Lower leg skin (tissue), 3 donors: ENCODE measurements at regions not wholly inside any gene's neighbourhood (a gene's known extent, or its start where the extent isn't known, plus 50 kb on each side); places are given as distances from the start of the nearest gene placed in this dataset.

Source experiments
- POLR2A ChIP-seq, 2 donors: fragments of 450-650 bp; IDR thresholded peaks; one replicate each; pipeline ENCODE4 v1.6.1; 2016 to 2017; ENCODE audit warnings: antibody characterized with exemption in 2 of 2, mild to moderate bottlenecking in 1 of 2, moderate library complexity in 1 of 2
- TF ChIP-seq, protein P1 (sequence below), 3 donors: fragments of 450-650 bp; IDR thresholded peaks; one replicate each; pipeline ENCODE4 v1.5.1; 2016; ENCODE audit warnings: antibody characterized with exemption in 3 of 3, mild to moderate bottlenecking in 3 of 3, moderate library complexity in 2 of 3

DNA sequence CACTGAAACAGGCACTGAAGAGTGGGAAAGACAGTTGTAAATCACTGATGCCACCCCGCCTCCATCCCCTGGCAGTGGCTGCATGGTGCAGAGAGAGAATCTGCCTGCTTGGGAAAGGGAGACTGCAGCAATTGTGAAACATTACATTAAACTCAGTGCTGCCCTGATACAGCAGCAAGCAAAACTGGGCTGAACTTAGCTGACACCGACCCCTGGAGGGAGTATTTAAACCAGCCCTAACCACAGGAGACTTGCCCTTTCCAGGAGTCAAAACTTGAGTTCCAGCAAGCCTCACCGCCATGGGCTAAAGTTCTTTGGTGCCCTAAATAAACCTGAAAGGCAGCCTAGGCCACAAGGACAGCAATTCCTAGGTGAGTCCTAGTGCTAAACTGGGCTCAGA is 109.4 kb upstream of the PLPP4 start:
- TF ChIP-seq, protein P1, sequence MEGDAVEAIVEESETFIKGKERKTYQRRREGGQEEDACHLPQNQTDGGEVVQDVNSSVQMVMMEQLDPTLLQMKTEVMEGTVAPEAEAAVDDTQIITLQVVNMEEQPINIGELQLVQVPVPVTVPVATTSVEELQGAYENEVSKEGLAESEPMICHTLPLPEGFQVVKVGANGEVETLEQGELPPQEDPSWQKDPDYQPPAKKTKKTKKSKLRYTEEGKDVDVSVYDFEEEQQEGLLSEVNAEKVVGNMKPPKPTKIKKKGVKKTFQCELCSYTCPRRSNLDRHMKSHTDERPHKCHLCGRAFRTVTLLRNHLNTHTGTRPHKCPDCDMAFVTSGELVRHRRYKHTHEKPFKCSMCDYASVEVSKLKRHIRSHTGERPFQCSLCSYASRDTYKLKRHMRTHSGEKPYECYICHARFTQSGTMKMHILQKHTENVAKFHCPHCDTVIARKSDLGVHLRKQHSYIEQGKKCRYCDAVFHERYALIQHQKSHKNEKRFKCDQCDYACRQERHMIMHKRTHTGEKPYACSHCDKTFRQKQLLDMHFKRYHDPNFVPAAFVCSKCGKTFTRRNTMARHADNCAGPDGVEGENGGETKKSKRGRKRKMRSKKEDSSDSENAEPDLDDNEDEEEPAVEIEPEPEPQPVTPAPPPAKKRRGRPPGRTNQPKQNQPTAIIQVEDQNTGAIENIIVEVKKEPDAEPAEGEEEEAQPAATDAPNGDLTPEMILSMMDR (IDR thresholded peaks at IDR 0.05): no peak
- no peak for TF ChIP-seq POLR2A (IDR thresholded peaks at IDR 0.05)
